BJ (cell line): ENCODE measurements at regions not wholly inside any gene's neighbourhood (a gene's known extent, or its start where the extent isn't known, plus 50 kb on each side); places are given as distances from the start of the nearest gene placed in this dataset.

Experiments used
- CTCF ChIA-PET: fragments of 350-600 bp; formaldehyde crosslinking; extraction: SDS; loops from one replicate; lab custom pipeline; 2021; ENCODE audit warnings: antibody characterized with exemption, inconsistent platforms; lab: Yijun Ruan, JAX
- POLR2A ChIA-PET: fragments of 300-600 bp; sonication (Branson Sonifier 250); formaldehyde crosslinking; extraction: SDS; loops from one replicate; lab custom pipeline; 2021; ENCODE audit warnings: antibody characterized with exemption; lab: Charles Lee
- DNase-seq: peaks from one replicate; pipeline ENCODE4 v3.0.0-alpha.2; 2011; ENCODE audit warnings: low read depth
- H3K27me3 ChIP-seq: 2 replicates; pipeline ENCODE4 v1.6.0; 2011; ENCODE audit warnings: low read length; ENCODE audit not compliant: control insufficient read depth, insufficient read depth
- H3K36me3 ChIP-seq: 2 replicates; pipeline ENCODE4 v1.5.1; 2011; ENCODE audit warnings: low read length; ENCODE audit not compliant: control insufficient read depth, insufficient read depth
- H3K4me3 ChIP-seq: 2 replicates; pipeline ENCODE4 v1.5.1; 2011; ENCODE audit warnings: low read depth, mild to moderate bottlenecking, control low read depth, low read length
- CTCF ChIP-seq: IDR thresholded peaks from 2 replicates; pipeline ENCODE4 v1.5.1; 2011; ENCODE audit warnings: low read depth, mild to moderate bottlenecking, control low read depth, inconsistent platforms, low read length, moderate library complexity; ENCODE audit not compliant: insufficient read depth

- ChIA-PET CTCF (no interaction called here), POLR2A (interaction anchor here (0.6 kb wide), 1 partner anchor 184 kb away, joined by 3 read pairs; no protein-coding TSS in a partner anchor)
- Histone ChIP-seq H3K27me3 (peaks cover 1% of the 10 kb centered on the region; the same call in 1 of the 2 replicates), H3K4me3 (no peak overlapping the region), H3K36me3 (no peaks in the 10 kb centered on the region)
- no peak for DNase-seq
- TF ChIP-seq CTCF, result no peak
These were observed 265.6 kb upstream of the FBXL7 start for GRCh38 chr5:15234366-15234765.

- Histone ChIP-seq H3K36me3 (no peaks in the 10 kb centered on the region), H3K4me3 (no peak overlapping the region), H3K27me3 (peaks cover 1% of the 10 kb centered on the region; the same call in 1 of the 2 replicates)
- ChIA-PET POLR2A (no interaction called here), CTCF (no interaction called here)
- no peak for DNase-seq
- TF ChIP-seq CTCF, result no peak
These were observed 266.4 kb upstream of the FBXL7 start for GRCh38 chr5:15233566-15233965.

GRCh38 chr5:15222156-15222555 lies 277.8 kb upstream of the FBXL7 start:
- Histone ChIP-seq H3K27me3 (no peaks in the 10 kb centered on the region; the same call in 1 of the 2 replicates), H3K36me3 (no peaks in the 10 kb centered on the region), H3K4me3 (no peak overlapping the region)
- TF ChIP-seq CTCF, result no peak
- ChIA-PET CTCF (interaction anchor here (0.6 kb wide), 1 partner anchor 1233 kb away, joined by 3 read pairs; no protein-coding TSS in a partner anchor), POLR2A (no interaction called here)
- no peak for DNase-seq

GRCh38 chr5:15220642-15221173 lies 279.3 kb upstream of the FBXL7 start:
- POLR2A ChIA-PET, result no interaction called here
- CTCF ChIA-PET, result no interaction called here
- Histone ChIP-seq H3K36me3 (no peaks in the 10 kb centered on the region), H3K27me3 (no peaks in the 10 kb centered on the region; the same call in 1 of the 2 replicates), H3K4me3 (no peak overlapping the region)
- DNase-seq, result no peak
- TF ChIP-seq CTCF, result no peak

GRCh38 chr5:15215056-15215455 lies 284.9 kb upstream of the FBXL7 start:
- CTCF ChIA-PET, result no interaction called here
- DNase-seq, result no peak
- H3K27me3 ChIP-seq, result no peaks in the 10 kb centered on the region; the same call in 1 of the 2 replicates
- POLR2A ChIA-PET, result no interaction called here
- no peak for TF ChIP-seq CTCF
- no peak overlapping the region for H3K4me3 ChIP-seq
- H3K36me3 ChIP-seq, result no peaks in the 10 kb centered on the region
